ENCODE measurements at regions not wholly inside any gene's neighbourhood (a gene's known extent, or its start where the extent isn't known, plus 50 kb on each side); places are given as distances from the start of the nearest gene placed in this dataset.
"Not testable (repeated sequence)": the region's sequence is repeated elsewhere in the genome, so short reads cannot be mapped to it uniquely, and the experiment has no call there.

DNA sequence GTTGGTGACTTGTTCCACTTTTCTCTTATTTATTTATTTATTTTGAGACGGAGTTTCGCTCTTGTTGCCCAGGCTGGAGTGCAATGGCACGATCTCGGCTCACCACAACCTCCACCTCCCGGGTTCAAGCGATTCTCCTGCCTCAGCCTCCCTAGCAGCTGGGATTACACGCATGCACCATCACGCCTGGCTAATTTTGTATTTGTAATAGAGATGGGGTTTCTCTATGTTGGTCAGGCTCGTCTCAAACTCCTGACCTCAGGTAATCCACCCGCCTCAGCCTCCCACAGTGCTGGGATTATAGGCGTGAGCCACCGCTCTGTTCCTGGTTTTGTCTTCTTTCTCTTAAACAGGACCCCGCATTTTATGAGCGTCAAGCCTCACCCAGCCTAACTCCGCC is 57.3 kb upstream of the METTL9 start:
- not testable (repeated sequence) for TF ChIP-seq EZH2 (IDR thresholded peaks at IDR 0.05; ENCODE audit: insufficient read depth, poor library complexity, severe bottlenecking); EZH2phosphoT487 (IDR thresholded peaks at IDR 0.05; ENCODE audit: insufficient read depth, low read depth)
